Activated naive CD4-positive, alpha-beta T cell treated with Interleukin-2 at 50 U/mL for 16 hours (primary cell): ENCODE measurements at regions not wholly inside any gene's neighbourhood (a gene's known extent, or its start where the extent isn't known, plus 50 kb on each side); places are given as distances from the start of the nearest gene placed in this dataset.
"Not testable (repeated sequence)": the region's sequence is repeated elsewhere in the genome, so short reads cannot be mapped to it uniquely, and the experiment has no call there.

Source experiments
- DNase-seq: peaks from one replicate; pipeline ENCODE4 v3.0.0-alpha.2; 2020

DNA sequence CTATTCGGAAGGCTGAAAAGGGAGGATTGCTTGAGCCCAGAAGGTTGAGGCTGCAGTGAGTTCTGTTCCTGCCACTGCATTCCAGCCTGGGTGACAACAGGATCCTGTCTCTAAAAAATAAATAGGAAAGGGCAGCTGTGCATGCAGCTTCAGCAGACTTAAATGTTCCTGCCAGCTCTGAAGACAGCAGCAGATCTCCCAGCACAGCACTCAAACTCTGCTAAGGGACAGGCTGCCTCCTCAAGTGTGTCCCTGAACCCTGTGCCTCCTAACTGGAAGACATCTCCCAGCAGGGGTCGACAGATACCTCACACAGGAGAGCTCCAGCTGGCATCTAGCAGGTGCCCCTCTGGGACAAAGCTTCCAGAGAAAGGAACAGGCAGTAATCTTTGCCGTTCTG, 117.9 kb downstream of the CXCL12 start:
- no peak for DNase-seq

GRCh38 chr10:44264244-44264643, 120.7 kb downstream of the CXCL12 start:
- DNase-seq: no peak

GRCh38 chr10:44263771-44264170, 121.1 kb downstream of the CXCL12 start:
- no peak for DNase-seq

GRCh38 chr10:44262551-44263251, 122.2 kb downstream of the CXCL12 start:
- no peak for DNase-seq

GRCh38 chr10:44261710-44262455, 123.0 kb downstream of the CXCL12 start:
- DNase-seq: no peak

- no peak for DNase-seq
Observed at GRCh38 chr10:44261296-44261695, 123.6 kb downstream of the CXCL12 start.

DNA sequence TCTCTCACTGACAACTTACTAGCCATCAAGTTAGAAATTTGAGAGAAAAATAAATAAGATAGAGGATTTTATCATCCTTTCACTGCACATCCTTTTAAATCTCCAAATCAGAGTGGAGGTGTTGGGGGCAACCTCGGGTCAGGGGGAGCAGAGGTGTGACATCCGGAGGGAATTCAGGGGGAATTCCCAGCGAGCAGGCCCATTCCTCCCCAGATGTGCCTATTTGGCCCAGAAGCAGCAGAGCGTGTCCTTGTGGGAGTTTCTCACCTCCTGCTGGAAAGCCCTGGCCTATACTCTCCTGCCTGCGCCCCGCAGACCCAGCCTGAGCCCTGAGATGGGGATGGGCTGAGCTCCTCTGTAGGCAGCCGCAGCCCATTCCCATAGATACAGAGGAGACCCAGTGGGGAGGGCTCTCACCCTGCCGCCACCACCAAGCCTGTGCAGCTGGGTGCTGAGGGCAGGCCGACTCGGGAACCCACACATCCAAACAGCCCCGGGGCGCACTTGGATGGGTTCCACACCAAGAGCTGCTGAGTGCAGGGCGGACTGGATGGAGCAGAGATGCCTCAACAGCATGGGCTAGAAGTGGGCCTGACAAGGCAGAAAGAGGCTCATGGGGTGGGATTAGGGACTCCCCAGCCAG, 124.5 kb downstream of the CXCL12 start:
- DNase-seq: no peak

DNA sequence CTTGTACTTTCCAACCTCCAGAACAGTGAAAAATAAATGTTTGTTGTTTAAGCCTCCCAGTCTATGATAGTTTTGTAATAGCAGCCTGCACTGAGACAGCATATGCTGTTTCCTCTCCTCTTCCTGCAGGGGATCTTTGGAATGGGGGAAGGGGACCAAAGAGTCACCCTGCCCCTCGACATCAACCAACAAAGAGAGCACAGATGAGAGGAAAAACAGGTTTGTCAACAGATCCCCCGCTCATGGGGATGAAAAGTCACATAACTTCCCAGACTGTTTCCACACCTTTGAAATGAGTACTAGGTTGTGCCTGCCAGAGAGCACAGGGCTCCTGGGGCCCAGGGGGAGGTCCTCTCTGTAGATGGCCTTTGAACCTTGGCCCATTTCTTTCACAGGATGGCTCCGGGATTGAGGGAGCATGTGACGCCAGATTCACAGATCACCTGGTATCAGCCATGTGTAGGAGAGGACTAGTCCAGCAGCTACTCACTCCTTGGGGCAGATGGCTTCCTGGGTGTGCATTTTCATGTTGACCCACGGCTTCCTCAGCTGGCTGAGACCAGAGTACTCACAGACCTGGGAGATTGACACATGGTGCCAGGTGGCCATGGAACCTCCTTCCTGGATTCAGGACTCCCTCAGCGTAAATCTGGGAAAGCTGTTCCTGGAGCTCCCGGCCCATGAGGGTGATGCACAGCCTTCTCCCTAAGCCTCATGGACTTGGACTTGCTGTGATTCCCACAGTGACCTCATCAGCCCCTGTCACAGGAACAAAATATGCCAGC, 125.6 kb downstream of the CXCL12 start:
- DNase-seq: no peak

DNA sequence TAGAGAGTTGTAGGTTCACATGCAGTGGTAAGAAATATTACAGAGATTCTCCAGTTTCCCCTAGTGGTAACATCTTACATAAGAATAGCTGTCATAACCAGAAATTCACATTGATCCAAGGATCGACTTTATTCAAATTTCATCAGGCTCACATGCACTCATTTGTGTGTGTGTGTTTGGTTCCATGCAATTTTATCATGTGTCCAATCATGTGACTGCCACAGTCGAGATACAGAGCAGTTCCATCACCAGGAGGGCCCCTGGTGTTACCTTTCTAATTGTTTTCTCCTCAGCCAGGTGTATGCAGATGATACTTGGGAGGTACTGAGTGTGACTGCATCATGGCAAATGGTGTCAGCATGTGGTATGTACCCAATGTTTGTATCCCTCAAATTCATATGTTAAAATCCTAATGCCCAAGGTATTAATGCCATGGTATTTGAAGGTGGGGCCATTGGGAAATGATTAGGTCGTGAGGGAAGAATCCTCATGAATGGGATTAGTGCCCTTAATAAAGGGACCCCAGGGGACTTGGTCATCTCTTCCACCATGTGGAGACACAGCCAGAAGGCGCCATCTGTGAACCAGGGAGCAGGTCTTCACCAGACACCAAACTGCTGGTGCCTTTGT, 126.3 kb downstream of the CXCL12 start:
- no peak for DNase-seq

DNA sequence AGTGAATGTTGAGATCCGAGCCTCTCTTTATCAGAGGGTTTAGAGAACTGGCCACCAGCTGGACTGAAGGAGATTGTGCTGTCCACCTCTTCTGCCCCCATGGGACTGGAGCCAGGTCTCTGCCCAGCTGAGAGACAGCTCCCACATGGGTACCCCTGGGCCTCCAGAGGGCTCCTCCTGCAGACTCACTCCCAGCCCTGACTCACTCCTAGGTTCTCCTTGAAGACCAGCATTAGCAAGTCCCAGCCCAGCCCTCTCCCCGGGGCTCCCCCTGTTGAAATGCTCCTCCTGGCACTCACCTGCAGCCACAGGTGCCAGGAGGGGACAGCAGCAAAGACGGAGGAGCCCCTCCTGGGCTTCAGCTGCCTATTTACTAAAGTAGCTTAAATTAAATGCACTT, 126.9 kb downstream of the CXCL12 start:
- DNase-seq: no peak

- no peak for DNase-seq
Observed at GRCh38 chr10:44253769-44254462, 131.0 kb downstream of the CXCL12 start.

DNA sequence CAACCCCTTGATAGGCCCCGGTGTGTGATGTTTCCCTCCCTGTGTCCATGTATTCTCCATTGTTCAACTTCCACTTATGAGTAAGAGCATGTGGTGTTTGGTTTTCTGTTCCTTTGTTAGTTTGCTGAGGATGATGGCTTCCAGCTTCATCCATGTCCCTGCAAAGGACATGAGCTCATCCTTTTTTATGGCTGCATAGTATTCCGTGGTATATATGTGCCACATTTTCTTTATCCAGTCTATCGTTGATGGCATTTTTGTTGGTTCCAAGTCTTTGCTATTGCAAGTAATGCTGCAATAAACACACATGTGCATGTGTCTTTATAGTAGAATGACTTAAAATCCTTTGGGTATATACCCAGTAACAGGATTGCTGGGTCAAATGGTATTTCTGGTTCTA, 132.3 kb downstream of the CXCL12 start:
- not testable (repeated sequence) for DNase-seq

GRCh38 chr10:44249933-44250332, 135.0 kb downstream of the CXCL12 start:
- not testable (repeated sequence) for DNase-seq

GRCh38 chr10:44249490-44249889, 135.4 kb downstream of the CXCL12 start:
- DNase-seq: no peak

- DNase-seq: not testable (repeated sequence)
Observed at GRCh38 chr10:44246700-44247099, 138.2 kb downstream of the CXCL12 start.

DNA sequence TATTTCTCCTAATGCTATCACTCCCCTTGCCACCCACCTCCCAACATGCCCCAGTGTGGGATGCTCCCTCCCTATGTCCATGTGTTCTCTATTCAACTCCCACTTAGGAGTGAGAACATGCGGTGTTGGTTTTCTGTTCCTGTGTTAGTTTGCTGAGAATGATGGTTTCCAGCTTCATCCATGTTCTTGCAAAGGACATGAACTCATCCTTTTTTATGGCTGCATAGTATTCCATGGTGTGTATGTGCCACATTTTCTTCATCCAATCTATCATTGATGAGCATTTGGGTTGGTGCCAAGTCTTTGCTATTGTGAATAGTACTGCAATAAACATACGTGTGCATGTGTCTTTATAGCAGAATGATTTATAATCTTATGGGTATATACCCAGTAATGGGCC, 138.6 kb downstream of the CXCL12 start:
- DNase-seq: not testable (repeated sequence)

DNA sequence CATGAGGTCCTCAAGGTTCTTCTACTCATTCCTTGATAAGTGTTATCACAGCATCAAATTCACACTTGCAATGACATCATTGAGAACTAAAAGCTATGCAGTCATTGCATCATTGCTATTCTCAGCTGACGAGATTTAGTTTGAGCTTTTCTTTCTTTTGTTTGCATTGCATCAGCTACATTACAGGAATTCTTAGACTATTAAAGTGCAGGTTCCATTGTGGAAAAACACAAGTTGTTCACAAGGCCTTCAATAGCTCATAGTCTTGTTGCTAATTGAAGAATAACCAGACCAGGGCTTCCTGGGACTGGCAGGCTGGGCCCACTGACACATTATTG, 139.3 kb downstream of the CXCL12 start:
- DNase-seq: no peak

GRCh38 chr10:44244745-44245600, 139.9 kb downstream of the CXCL12 start:
- DNase-seq: no peak

- DNase-seq: no peak
Observed at GRCh38 chr10:44243851-44244510, 140.9 kb downstream of the CXCL12 start.

- no peak for DNase-seq
Observed at GRCh38 chr10:44242826-44243225, 142.1 kb downstream of the CXCL12 start.

GRCh38 chr10:44242091-44242490, 142.8 kb downstream of the CXCL12 start:
- no peak for DNase-seq
